Ishikawa (cell line): ENCODE measurements at regions not wholly inside any gene's neighbourhood (a gene's known extent, or its start where the extent isn't known, plus 50 kb on each side); places are given as distances from the start of the nearest gene placed in this dataset.

Experiments
- CEBPB ChIP-seq: IDR thresholded peaks from 2 replicates; pipeline ENCODE4 v1.6.1; 2012
- CREB1 ChIP-seq: IDR thresholded peaks from 2 replicates; pipeline ENCODE4 v1.6.1; 2012; ENCODE audit warnings: low read depth
- EGR1 ChIP-seq: IDR thresholded peaks from 2 replicates; pipeline ENCODE4 v1.6.1; 2012
- EP300 ChIP-seq: IDR thresholded peaks from 2 replicates; pipeline ENCODE4 v1.6.1; 2012; ENCODE audit warnings: borderline replicate concordance
- FOXM1 ChIP-seq: IDR thresholded peaks from 2 replicates; pipeline ENCODE4 v1.6.1; 2012; ENCODE audit warnings: low read depth, borderline replicate concordance
- MAX ChIP-seq: IDR thresholded peaks from 2 replicates; pipeline ENCODE4 v1.6.1; 2012
- NFIC ChIP-seq: IDR thresholded peaks from 2 replicates; pipeline ENCODE4 v1.6.1; 2012
- RAD21 ChIP-seq: IDR thresholded peaks from 2 replicates; pipeline ENCODE4 v1.6.1; 2012; ENCODE audit warnings: low read depth
- TAF1 ChIP-seq: IDR thresholded peaks from 2 replicates; pipeline ENCODE4 v1.6.1; 2012; ENCODE audit warnings: low read depth, mild to moderate bottlenecking
- TCF12 ChIP-seq: IDR thresholded peaks from 2 replicates; pipeline ENCODE4 v1.6.1; 2012; ENCODE audit warnings: low read depth
- TEAD4 ChIP-seq: IDR thresholded peaks from 2 replicates; pipeline ENCODE4 v1.6.1; 2012
- USF1 ChIP-seq: IDR thresholded peaks from 2 replicates; pipeline ENCODE4 v1.6.1; 2012
- YY1 ChIP-seq: IDR thresholded peaks from 2 replicates; pipeline ENCODE4 v1.6.1; 2012; ENCODE audit warnings: low read depth
- ZBTB7A ChIP-seq: IDR thresholded peaks from 2 replicates; pipeline ENCODE4 v1.6.1; 2012; ENCODE audit warnings: low read depth
- TF ChIP-seq, protein P1 (sequence below): IDR thresholded peaks from 2 replicates; pipeline ENCODE4 v1.6.1; 2012; ENCODE audit warnings: low read depth, mild to moderate bottlenecking

DNA sequence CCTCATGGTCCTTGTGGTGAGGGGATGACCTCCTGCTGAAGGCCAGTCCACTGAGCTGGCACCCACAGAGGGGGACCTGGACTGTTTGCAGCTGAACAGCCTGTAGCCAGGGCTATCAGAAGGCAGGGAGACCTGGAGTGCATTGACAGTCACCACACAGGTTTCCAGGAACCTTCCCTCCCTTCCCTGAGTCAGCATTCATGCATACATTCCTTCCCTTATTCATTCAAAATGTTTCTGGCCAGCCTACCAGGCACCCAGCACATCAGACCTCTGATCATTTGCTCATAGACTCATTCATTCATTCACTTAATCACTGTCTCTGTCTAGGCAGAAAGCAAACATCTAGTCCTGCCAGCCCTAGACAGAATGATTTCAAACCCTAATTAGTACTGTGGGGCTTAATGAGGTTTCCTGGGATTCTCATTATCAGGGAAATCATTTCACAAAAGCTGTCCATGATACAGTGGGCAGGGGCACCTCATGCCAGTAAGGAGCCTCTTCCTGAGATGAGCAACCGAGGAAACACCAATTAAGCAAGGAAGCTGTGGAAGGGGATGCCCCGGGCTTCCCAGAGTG is 110.1 kb upstream of the PPP1R26 start:
- TF ChIP-seq RAD21 (no peak), EGR1 (no peak), USF1 (no peak), TAF1 (no peak), YY1 (no peak), NFIC (no peak), TCF12 (no peak), EP300 (no peak), CEBPB (no peak), ZBTB7A (no peak), TEAD4 (no peak), FOXM1 (no peak), MAX (no peak), CREB1 (no peak)
- TF ChIP-seq, protein P1, sequence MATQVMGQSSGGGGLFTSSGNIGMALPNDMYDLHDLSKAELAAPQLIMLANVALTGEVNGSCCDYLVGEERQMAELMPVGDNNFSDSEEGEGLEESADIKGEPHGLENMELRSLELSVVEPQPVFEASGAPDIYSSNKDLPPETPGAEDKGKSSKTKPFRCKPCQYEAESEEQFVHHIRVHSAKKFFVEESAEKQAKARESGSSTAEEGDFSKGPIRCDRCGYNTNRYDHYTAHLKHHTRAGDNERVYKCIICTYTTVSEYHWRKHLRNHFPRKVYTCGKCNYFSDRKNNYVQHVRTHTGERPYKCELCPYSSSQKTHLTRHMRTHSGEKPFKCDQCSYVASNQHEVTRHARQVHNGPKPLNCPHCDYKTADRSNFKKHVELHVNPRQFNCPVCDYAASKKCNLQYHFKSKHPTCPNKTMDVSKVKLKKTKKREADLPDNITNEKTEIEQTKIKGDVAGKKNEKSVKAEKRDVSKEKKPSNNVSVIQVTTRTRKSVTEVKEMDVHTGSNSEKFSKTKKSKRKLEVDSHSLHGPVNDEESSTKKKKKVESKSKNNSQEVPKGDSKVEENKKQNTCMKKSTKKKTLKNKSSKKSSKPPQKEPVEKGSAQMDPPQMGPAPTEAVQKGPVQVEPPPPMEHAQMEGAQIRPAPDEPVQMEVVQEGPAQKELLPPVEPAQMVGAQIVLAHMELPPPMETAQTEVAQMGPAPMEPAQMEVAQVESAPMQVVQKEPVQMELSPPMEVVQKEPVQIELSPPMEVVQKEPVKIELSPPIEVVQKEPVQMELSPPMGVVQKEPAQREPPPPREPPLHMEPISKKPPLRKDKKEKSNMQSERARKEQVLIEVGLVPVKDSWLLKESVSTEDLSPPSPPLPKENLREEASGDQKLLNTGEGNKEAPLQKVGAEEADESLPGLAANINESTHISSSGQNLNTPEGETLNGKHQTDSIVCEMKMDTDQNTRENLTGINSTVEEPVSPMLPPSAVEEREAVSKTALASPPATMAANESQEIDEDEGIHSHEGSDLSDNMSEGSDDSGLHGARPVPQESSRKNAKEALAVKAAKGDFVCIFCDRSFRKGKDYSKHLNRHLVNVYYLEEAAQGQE, result no peak

DNA sequence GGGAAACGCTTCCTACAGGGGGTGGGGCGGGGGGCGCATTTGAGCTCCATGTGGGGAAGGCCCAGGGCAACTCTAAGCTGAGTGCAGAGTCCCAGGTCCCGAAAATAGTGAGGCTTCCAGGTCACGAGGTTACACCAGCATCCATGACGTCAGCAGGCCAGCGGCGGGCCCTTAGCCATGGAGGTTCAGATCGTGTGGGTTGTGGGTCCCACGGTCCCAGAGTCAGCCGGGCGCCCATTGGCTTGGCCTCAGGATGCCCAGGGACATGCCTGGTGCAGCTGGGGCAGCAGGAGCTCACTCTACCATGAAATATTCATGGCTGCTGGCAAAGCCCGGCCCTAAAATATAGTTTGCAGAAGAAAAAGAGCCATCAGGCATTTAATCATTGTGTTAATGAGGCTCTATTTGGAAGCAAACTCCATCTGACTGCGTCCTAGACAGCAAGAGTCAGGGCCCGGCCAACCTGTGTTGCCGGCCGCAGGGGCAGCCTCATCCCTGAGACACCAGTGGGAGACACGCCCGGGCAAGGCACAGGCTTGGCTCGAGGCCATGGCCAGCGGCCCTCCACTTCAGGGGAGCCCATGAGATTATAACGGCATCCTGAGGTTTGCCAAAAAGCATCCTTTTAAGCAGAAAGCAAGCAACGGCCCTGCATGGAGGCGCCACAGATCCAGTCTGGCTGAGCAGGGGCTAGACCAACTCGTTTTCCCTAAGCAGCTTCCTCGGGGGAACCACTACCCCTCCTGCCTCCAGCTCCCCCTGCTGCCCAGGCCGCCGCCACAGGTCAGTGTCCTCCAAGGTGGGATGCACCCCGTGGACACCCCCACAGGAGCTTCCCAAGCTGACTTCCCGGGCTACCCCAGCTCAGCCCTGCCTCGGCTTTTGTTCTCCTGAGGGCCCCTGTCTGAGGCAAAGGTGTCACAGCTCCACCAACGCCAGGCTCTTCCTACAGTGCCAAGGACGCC is 108.9 kb upstream of the PPP1R26 start:
- no peak for TF ChIP-seq USF1
- no peak for TF ChIP-seq CREB1
- no peak for TF ChIP-seq YY1
- TF ChIP-seq MAX, result no peak
- TF ChIP-seq EGR1, result no peak
- TF ChIP-seq CEBPB, result no peak
- no peak for TF ChIP-seq EP300
- no peak for TF ChIP-seq RAD21
- TF ChIP-seq FOXM1, result no peak
- TF ChIP-seq ZBTB7A, result no peak
- no peak for TF ChIP-seq TCF12
- TF ChIP-seq TEAD4, result no peak
- TF ChIP-seq NFIC, result no peak
- TF ChIP-seq, protein P1, result no peak
- no peak for TF ChIP-seq TAF1

DNA sequence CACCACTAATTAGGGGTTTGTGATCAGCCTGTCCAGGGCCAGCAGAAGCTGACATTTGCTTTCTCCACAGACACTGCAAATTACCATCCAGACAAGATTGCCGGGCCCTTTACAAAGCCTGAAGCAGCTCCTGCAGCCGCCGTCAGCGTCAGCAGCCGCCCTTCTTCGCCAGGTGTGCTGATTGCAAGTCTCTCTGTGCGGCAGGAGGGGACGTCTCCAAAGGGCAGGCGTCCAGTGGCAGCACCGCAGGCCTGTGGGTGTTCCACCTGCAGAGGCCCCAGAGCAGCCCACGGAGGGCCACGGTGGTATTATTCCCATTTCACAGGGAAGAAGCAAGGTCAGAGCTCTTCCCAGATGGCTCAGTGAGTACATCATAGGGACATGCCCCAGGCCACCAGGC is 108.0 kb upstream of the PPP1R26 start:
- TF ChIP-seq RAD21, result no peak
- no peak for TF ChIP-seq USF1
- TF ChIP-seq CEBPB, result no peak
- no peak for TF ChIP-seq TAF1
- TF ChIP-seq NFIC, result no peak
- TF ChIP-seq, protein P1, result no peak
- no peak for TF ChIP-seq TEAD4
